HAP-1 (cell line): ENCODE measurements at regions not wholly inside any gene's neighbourhood (a gene's known extent, or its start where the extent isn't known, plus 50 kb on each side); places are given as distances from the start of the nearest gene placed in this dataset.

Experiments
- DNase-seq, 2 experiments: peaks; one replicate each; pipeline ENCODE4 v3.0.0-alpha.2; 2016 to 2020; ENCODE audit warnings: low spot score in 2 of 2
- H3K27me3 ChIP-seq: fragments of 250-450 bp; sonication (Bioruptor Pico); 2 replicates; pipeline ENCODE4 v1.5.1; 2020; ENCODE audit warnings: low read depth, mild to moderate bottlenecking, moderate library complexity
- H3K36me3 ChIP-seq: fragments of 250-450 bp; sonication (Bioruptor Pico); replicated peaks from 2 replicates; pipeline ENCODE4 v1.5.1; 2020; ENCODE audit warnings: mild to moderate bottlenecking
- H3K4me1 ChIP-seq: fragments of 250-450 bp; sonication (Bioruptor Pico); 2 replicates; pipeline ENCODE4 v1.5.1; 2020; ENCODE audit warnings: mild to moderate bottlenecking
- H3K4me3 ChIP-seq: fragments of 250-450 bp; sonication (Bioruptor Pico); 2 replicates; pipeline ENCODE4 v1.5.1; 2020; ENCODE audit warnings: mild to moderate bottlenecking, moderate library complexity
- H3K9me3 ChIP-seq: fragments of 250-450 bp; sonication (Bioruptor Pico); 2 replicates; pipeline ENCODE4 v1.5.1; 2020; ENCODE audit warnings: mild to moderate bottlenecking, moderate library complexity
- in situ Hi-C: fragments of 300-500 bp; cut with MboI; formaldehyde crosslinking; loops from 3 replicates; pipeline ENCODE4 v1.14.3; 2020; ENCODE audit warnings: low sequenced_read_pairs, inconsistent platforms, mixed read lengths

DNA sequence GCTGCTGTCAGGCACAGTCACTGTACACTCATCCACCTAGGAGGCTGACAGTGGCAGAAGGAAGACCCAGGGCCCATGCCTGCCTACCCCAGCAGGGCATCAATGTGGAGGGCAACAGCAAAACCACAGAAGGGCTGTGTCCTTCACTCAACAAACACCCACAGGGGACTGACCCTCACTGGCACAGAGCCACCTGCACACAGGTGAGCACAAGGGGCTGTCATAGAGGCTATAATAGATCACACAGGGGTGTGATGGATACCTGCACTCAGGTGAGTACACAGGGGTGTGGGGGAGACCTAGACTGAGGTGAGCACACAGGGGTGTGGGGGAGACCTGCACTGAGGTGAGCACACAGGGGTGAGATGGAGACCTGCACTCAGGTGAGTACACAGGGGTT is 132.8 kb upstream of the TCERG1L start:
- Histone ChIP-seq H3K4me1 (no peaks in the 10 kb centered on the region), H3K4me3 (no peak overlapping the region), H3K36me3 (no peaks in the 10 kb centered on the region), H3K9me3 (no peaks in the 10 kb centered on the region), H3K27me3 (no peaks in the 10 kb centered on the region)
- no peak for DNase-seq
- in situ Hi-C loops: no loop called here

DNA sequence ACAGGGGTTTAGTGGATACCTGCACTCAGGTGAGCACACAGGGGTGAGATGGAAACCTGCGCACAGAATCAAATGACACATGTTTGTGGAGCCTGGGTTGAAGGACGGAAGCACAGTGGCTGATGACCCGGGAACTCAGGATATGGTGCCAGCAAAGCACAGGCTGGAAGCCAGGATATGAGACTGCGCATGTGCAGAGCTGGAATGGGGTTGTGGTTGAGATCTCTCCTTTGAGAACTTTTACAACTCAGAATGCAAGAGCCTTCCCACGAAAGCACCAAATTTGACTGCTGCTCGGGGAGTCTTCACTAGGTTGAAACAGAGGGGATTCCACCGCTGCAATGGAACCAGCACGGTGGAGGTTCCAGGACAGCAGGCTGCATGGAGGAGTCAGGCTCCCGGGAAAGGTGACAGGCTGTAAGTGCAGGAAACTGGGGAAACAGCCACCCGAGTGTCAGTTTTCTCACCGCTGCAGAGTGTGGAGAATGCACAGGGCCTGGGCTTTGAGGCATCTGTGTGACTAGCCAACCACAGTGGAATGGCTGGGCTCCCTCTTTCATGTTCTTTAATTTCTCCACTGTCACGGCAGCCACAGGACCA is 133.4 kb upstream of the TCERG1L start:
- H3K27me3 ChIP-seq: no peaks in the 10 kb centered on the region
- no peaks in the 10 kb centered on the region for H3K9me3 ChIP-seq
- no peaks in the 10 kb centered on the region for H3K4me1 ChIP-seq
- in situ Hi-C loops: no loop called here
- DNase-seq: no peak
- no peaks in the 10 kb centered on the region for H3K36me3 ChIP-seq
- no peak overlapping the region for H3K4me3 ChIP-seq

DNA sequence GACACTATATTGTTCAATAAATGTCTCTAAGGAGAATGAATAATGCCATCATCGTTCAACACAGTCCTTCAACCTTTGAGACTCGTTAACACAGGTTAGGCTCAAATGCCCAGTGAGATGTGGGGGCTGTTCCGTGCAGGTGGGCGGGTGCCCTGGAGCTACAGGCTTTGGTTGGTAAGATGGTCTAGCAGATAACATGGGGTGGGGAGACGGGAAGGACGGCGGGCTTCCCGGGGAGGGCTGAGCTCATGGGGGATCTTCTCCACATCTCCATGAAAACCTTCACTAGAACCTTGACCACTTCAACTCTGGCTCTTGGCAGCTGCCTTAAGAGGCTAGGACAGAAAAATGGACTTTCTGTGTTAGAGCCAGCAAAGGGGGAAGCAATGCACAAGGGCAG is 134.1 kb upstream of the TCERG1L start:
- in situ Hi-C loops: no loop called here
- no peaks in the 10 kb centered on the region for H3K36me3 ChIP-seq
- no peaks in the 10 kb centered on the region for H3K27me3 ChIP-seq
- H3K4me3 ChIP-seq: no peak overlapping the region
- H3K4me1 ChIP-seq: no peaks in the 10 kb centered on the region
- DNase-seq: no peak
- H3K9me3 ChIP-seq: no peaks in the 10 kb centered on the region

DNA sequence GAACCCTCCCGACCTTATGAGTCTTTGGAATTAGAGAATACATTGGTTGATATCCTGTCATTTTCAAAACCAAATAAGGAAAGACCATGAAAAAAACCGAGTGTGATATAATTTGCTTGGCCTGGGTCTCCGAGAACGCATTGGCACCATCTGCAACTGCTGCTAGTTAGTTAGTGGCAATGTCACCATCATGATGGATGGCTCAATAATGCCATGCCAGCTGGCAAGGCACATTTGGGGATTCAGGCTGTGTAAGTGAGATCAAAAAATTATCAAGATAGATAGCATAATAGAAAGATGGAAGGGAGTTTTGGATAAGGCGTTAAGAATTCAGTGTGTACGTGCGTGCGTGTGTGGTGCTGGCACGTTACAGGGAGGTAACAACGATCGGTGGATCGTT is 134.7 kb upstream of the TCERG1L start:
- DNase-seq: no peak
- in situ Hi-C loops: no loop called here
- Histone ChIP-seq H3K4me1 (no peaks in the 10 kb centered on the region), H3K27me3 (no peaks in the 10 kb centered on the region), H3K4me3 (no peak overlapping the region), H3K36me3 (no peaks in the 10 kb centered on the region), H3K9me3 (no peaks in the 10 kb centered on the region)

DNA sequence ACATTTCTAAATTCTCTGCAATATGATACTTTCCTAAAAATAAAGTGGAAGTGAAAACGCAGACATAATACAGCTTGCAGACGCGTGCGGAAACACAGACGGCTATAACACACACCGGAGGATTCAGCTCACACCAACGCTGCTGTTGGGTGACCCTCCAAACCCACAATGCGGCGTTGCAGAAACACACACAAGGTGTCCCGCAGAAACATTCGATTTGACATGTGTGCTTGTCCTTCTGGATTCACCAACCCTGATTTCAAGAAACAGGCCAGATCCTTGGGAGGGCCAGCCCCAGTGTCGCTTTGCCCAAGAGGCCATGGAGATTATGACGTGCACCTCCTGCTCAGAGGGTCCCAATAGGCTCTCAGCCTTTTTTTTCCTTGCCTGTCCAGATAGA is 136.7 kb upstream of the TCERG1L start:
- H3K4me3 ChIP-seq: no peak overlapping the region
- H3K4me1 ChIP-seq: no peaks in the 10 kb centered on the region
- no peaks in the 10 kb centered on the region for H3K9me3 ChIP-seq
- no peaks in the 10 kb centered on the region for H3K36me3 ChIP-seq
- no peaks in the 10 kb centered on the region for H3K27me3 ChIP-seq
- no peak for DNase-seq
- in situ Hi-C loops: no loop called here

DNA sequence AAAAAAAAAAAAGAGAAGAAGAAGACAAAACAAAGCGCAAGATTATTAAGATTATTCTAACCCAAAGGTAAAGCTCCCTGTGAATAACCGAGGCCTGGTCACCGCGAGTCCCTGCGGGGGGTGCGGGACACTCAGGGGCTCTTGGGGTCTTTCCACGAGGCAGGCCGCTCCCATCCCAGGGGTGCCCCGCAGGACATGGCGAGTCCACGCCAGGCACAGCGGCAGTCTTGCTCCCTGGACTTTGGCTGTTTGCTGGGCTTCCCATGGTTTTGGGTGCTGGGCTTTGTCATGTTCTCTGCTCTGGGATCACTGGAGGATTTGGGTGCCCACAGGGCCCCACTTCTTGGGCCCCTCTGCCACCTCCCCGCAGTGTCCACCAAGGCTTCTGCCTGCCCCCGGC is 137.4 kb upstream of the TCERG1L start:
- Histone ChIP-seq H3K4me3 (no peak overlapping the region), H3K27me3 (no peaks in the 10 kb centered on the region), H3K9me3 (no peaks in the 10 kb centered on the region), H3K36me3 (no peaks in the 10 kb centered on the region), H3K4me1 (no peaks in the 10 kb centered on the region)
- in situ Hi-C loops: no loop called here
- DNase-seq: no peak

DNA sequence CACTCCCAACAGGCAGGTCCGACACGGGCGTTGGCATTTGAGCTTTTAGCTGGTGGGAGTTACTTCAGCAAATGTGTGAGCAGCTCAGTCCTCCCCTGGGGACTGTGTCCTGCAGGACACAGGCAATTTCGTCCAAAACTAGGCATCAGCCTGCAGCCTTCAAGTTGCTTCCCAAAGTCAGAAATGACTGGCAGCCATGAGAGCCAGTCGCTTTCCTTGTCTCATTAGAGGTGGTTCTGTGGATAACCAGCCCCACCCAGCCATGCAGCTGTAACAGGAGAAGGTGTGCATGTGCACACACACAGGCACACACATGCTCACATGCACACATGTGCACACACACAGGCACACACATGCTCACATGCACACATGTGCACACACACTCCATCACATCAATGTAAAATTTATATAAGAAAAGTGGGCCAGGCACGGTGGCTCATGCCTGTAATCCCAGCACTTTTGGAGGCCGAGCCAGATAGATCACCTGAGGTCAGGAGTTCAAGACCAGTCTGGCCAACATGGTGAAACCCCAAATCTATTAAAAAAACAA is 138.8 kb upstream of the TCERG1L start:
- in situ Hi-C loops: no loop called here
- no peaks in the 10 kb centered on the region for H3K36me3 ChIP-seq
- no peak overlapping the region for H3K4me3 ChIP-seq
- no peak for DNase-seq
- no peaks in the 10 kb centered on the region for H3K9me3 ChIP-seq
- H3K27me3 ChIP-seq: no peaks in the 10 kb centered on the region
- H3K4me1 ChIP-seq: no peaks in the 10 kb centered on the region

DNA sequence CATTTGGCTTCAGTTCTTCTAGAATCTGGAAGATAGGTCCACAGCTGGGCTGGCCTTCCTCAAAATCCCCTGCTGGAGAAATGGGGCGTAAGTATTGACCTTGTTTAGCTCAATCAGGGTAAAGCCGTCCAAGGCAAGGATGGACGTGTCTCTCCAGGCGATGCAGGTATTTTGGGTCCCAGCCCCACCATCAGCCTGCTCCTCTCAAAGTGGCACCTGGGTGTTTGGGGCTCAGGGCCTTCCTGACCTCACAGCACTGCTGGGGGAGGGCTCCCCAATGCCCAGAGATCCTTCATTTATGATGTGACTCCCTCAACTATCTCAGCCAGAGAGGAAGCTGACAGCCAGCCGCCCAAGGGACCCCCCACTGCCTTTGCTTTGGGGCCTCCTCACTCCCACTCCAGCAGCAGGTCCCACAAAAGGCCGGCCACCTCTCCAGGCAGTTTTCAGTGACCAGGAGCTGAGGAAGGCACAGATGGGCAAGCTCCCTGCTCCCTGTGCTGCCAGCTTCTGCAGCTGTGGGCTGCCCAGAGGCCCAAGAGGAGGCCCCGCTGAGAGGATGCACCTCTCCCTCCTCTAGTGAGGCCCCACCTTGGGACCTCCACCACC is 140.0 kb upstream of the TCERG1L start:
- H3K4me1 ChIP-seq: no peaks in the 10 kb centered on the region
- no peaks in the 10 kb centered on the region for H3K9me3 ChIP-seq
- H3K27me3 ChIP-seq: no peaks in the 10 kb centered on the region
- H3K4me3 ChIP-seq: no peak overlapping the region
- no peak for DNase-seq
- no peaks in the 10 kb centered on the region for H3K36me3 ChIP-seq
- in situ Hi-C loops: no loop called here

DNA sequence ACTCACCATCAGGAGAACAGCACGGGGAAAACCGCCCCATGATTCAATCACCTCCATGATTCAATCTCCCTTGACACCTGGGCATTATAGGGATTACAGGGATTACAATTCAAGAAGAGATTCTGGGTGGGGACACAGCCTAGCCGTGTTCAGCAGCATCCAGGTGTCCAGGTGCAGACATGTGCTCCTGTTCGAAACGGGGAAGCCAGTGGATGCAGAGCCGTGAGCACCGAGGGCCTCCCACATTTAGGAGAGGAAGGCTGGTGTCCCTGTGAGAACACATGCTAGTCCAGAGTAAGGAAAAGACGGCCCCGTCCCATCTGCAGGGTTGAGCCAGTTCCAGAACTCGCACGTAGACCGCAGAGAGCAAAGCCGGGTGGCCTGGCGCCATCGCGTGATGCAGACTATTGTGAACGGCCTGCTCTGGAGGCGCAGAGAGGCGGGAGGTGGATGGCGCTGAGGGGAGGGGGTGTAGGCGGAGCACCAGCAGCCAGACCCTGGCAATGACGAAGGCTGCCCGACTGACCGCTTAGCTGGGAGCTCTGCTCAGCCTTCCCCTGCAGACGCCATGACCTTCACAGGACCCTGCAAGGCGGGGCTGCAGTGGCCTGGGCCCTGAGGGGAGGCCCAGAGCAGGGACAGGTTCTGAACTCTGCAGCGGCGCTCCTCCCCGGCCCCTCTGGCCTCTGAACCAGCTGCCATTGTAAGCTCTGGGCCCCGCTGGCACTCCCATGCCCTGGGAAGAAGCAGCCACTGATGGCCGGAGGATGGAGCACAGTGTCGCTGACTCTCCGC is 141.6 kb upstream of the TCERG1L start:
- no peak for DNase-seq
- in situ Hi-C loops: no loop called here
- H3K27me3 ChIP-seq: no peaks in the 10 kb centered on the region
- H3K4me1 ChIP-seq: no peaks in the 10 kb centered on the region
- H3K36me3 ChIP-seq: no peaks in the 10 kb centered on the region
- H3K9me3 ChIP-seq: no peaks in the 10 kb centered on the region
- H3K4me3 ChIP-seq: no peak overlapping the region

DNA sequence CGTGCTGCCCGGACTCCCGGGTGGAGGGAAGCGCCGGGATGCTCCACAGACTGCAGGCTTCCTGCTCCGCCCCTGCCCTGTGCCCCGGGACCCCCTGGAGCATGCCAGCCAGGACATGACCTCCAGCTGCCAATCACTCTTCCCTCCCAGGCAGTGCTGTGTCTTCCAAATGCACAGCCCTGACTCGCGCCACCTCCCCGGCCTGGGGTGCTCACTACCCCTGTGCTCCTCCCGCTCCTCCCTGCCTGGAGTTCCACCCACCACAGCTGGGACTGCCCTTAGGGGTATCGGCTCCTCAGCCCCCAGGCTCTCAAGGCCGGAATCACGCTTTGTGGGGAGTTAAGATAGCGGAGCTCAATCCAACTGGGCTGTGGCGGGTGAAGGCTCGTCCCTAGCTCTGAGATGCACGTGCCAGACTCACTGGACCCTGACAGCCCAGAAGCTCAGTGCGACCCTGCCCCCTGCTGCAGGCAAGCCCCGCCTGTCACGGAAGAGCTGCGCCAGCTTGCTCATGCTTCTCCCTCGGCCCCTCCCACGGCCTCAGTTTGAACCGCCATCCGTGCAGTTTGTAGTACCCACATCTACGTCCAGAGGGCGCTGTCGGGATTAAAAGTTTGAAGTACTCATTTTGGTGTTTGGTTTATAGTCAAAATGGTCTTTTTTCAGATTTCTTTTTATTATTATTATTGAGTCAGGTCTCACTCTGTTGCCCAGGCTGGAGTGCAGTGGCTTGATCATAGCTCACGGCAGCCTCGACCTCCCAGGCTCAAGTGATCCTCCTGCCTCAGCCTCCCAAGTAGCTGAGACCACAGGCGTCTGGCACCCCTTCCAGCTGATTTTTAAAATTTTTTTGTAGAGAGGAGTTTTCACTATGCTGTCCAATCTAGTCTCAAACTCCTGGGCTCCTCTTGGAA is 142.5 kb upstream of the TCERG1L start:
- in situ Hi-C loops: no loop called here
- DNase-seq: peak in 1 of 2 experiments; percentile 65
- Histone ChIP-seq H3K4me1 (no peaks in the 10 kb centered on the region), H3K27me3 (no peaks in the 10 kb centered on the region), H3K4me3 (no peak overlapping the region), H3K9me3 (no peaks in the 10 kb centered on the region), H3K36me3 (no peaks in the 10 kb centered on the region)

DNA sequence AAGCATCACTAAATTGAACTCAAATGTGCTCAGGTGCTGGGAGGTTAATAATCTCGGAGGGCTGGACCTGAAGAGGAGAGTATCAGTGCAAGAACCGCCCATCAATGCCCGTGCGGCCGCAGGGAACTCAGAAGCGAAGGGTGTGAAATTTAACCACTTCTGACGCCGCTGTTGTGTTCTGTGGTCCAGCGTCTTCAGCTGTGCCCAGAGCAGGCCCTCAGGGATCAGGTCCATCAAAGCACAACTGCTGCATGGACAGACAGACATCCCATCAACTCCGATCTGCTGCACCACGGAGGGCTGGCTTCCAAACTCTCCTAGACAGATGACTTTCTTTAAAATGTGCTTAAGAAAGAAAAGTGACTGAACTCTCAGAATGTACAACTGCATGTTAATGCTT is 144.9 kb upstream of the TCERG1L start:
- Histone ChIP-seq H3K9me3 (no peaks in the 10 kb centered on the region), H3K4me3 (no peak overlapping the region), H3K4me1 (no peaks in the 10 kb centered on the region), H3K36me3 (no peaks in the 10 kb centered on the region), H3K27me3 (no peaks in the 10 kb centered on the region)
- in situ Hi-C loops: no loop called here
- DNase-seq: no peak

DNA sequence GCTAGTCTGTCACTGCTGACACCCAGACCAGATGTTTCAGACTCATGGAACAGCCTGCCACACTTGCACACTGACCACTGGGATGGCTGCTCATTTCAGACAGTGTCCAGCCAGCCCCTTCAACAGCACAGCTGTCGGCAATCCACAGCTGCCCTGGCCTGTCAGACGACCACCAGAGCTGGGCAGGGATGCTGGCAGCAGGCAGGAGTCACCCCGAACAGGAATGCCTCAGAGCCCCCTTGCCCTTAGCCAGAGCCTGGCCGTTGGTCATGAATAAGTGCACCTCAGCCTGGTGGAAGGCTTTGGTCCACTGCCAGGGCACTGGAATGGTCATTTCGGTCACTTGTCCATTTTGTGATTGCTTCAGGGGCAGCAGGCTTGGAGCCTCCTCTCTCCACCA is 149.6 kb upstream of the TCERG1L start:
- DNase-seq: no peak
- H3K4me1 ChIP-seq: no peaks in the 10 kb centered on the region
- no peaks in the 10 kb centered on the region for H3K36me3 ChIP-seq
- in situ Hi-C loops: no loop called here
- H3K27me3 ChIP-seq: no peaks in the 10 kb centered on the region
- no peaks in the 10 kb centered on the region for H3K9me3 ChIP-seq
- no peak overlapping the region for H3K4me3 ChIP-seq

DNA sequence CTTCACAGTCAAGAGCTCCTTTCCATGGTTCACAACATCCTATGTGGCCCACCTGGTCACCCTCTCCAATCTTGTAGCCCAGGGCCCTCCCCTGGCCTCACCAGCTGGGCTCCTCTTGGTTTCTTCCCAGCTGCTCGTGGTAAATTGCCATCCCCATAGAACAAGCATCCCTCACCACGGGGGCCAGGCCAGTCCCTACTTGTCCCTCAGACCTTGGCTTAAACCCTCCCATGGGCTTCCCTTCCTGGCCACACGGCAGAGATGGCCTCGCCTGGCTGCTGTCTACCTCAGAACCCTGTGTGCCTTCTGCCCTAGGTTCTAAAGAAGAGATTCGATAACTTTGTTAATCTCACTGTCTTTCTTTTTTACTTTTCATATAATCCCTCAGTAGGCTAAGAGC is 153.3 kb upstream of the TCERG1L start:
- Histone ChIP-seq H3K27me3 (no peaks in the 10 kb centered on the region), H3K36me3 (no peaks in the 10 kb centered on the region), H3K4me1 (no peaks in the 10 kb centered on the region), H3K4me3 (no peak overlapping the region), H3K9me3 (peaks cover 2% of the 10 kb centered on the region; the same call in 1 of the 2 replicates)
- in situ Hi-C loops: no loop called here
- DNase-seq: no peak
